ENCODE measurements at regions not wholly inside any gene's neighbourhood (a gene's known extent, or its start where the extent isn't known, plus 50 kb on each side); places are given as distances from the start of the nearest gene placed in this dataset.

DNA sequence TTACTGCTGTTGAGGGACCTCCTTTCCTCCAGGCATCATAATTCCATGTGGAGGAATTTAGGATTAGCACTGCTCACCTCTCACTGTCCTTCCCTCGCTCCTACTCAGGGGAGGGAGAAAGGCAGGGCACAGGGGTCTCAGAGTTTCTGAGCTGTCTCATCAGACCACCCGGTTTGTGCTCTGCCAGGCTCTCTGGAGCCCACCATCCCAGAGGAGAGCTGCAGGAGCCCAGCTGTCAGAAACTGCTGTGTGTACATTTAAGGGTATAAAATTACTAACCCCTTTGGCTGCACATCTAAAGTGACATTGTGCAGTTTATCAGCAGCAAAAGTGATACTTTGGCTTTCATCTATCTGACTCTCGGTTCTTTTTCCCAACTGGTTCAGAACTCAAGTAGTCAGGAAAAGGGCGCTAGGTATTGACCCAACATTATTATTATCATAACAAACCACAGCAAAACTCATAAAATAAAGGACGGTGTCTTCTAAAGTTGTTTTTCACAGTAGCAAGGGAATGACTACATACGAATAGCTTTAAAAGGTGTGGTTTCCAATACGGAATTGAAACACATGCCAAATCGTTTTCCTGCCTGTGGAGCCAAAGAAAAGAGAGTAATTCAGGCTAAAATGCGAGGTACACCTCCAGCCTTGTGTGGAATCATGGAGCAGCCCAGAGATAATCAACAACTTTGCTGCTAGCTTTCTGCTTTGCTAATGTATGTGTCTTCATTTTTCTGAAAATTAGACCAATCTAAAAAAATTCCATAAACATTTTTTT is 348.1 kb downstream of the TMEM167A start:
- DNase-seq (ENCODE audit: low read depth, low spot score) (no peak), FAIRE-seq (no peak), ATAC-seq (no peak)
- Histone ChIP-seq H3K36me3 (ENCODE audit: control insufficient read depth in 2 of 2, insufficient read depth in 2 of 2, low read length in 1 of 2) (no peaks in the 10 kb centered on the region), H4K20me1 (ENCODE audit: control insufficient read depth, insufficient read depth) (no peaks in the 10 kb centered on the region), H3K27me3 (replicated peaks in 1 of 2; ENCODE audit: control insufficient read depth in 2 of 2, insufficient read depth in 2 of 2, low read length in 1 of 2) (no peaks in the 10 kb centered on the region), H3K4me2 (ENCODE audit: control insufficient read depth, insufficient read depth) (no peak overlapping the region), H3K4me1 (ENCODE audit: control insufficient read depth, insufficient read depth, low read length) (no peaks in the 10 kb centered on the region), H3K9ac (ENCODE audit: control insufficient read depth, insufficient read depth, low read length) (no peak overlapping the region), H3K79me2 (ENCODE audit: control insufficient read depth, insufficient read depth, low read length) (no peaks in the 10 kb centered on the region), H2AFZ (ENCODE audit: control insufficient read depth, low read depth, low read length) (no peak overlapping the region), H3K9me3 (replicated peaks; ENCODE audit: control insufficient read depth, insufficient read depth, low read length) (no peaks in the 10 kb centered on the region; the same call in 2 of the 3 replicates), H3K4me3 (no peak overlapping the region), H3K27ac (ENCODE audit: control insufficient read depth, insufficient read depth) (no peak overlapping the region)
- 37% methylated on average over 9 of the region's 9 CpGs for WGBS (ENCODE audit: insufficient coverage, insufficient replicate concordance, low lambda C conversion rate, missing lambda C conversion rate)
- POLR2A ChIA-PET: no interaction called here
- TF ChIP-seq KDM1A (IDR thresholded peaks at IDR 0.05; ENCODE audit: borderline replicate concordance) (no peak), CHD1 (IDR thresholded peaks at IDR 0.05; ENCODE audit: low read depth, low read length) (no peak), ZNF217 (IDR thresholded peaks at IDR 0.05) (no peak), CREB1 (IDR thresholded peaks at IDR 0.05; ENCODE audit: low read depth) (no peak), TCF3 (IDR thresholded peaks at IDR 0.05; ENCODE audit: borderline replicate concordance, insufficient read depth, low read depth, low read length) (no peak), ZNF24 (IDR thresholded peaks at IDR 0.05) (no peak), RB1 (IDR thresholded peaks at IDR 0.05; ENCODE audit: borderline replicate concordance) (no peak)
- TF ChIP-seq, protein P1, sequence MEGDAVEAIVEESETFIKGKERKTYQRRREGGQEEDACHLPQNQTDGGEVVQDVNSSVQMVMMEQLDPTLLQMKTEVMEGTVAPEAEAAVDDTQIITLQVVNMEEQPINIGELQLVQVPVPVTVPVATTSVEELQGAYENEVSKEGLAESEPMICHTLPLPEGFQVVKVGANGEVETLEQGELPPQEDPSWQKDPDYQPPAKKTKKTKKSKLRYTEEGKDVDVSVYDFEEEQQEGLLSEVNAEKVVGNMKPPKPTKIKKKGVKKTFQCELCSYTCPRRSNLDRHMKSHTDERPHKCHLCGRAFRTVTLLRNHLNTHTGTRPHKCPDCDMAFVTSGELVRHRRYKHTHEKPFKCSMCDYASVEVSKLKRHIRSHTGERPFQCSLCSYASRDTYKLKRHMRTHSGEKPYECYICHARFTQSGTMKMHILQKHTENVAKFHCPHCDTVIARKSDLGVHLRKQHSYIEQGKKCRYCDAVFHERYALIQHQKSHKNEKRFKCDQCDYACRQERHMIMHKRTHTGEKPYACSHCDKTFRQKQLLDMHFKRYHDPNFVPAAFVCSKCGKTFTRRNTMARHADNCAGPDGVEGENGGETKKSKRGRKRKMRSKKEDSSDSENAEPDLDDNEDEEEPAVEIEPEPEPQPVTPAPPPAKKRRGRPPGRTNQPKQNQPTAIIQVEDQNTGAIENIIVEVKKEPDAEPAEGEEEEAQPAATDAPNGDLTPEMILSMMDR (IDR thresholded peaks at IDR 0.05 in 2 of 3, conservative IDR thresholded peaks at IDR 0.05 in 1 of 3; ENCODE audit: control insufficient read depth in 2 of 3, extremely low read depth in 1 of 3, insufficient read depth in 1 of 3, low read depth in 3 of 3, low read length in 3 of 3): no peak
- CTCF ChIA-PET: no interaction called here
- intact Hi-C loops (cut with micrococcal nuclease; ENCODE audit: unreplicated experiment) (no loop called here), in situ Hi-C loops (cut with MboI) (no loop called here)
- RAD21 ChIA-PET (ENCODE audit: unreplicated experiment): interaction anchor here (0.7 kb wide), 1 partner anchor 13 kb away, joined by 3 read pairs; no protein-coding TSS in a partner anchor
- no TSS peak for BruUV-seq (replicated peaks)
- SMC1A ChIA-PET (ENCODE audit: uncharacterized antibody, unreplicated experiment): no interaction called here

Measured in GM12878 (cell line).